Common myeloid progenitor, CD34-positive (primary cell): ENCODE measurements at regions not wholly inside any gene's neighbourhood (a gene's known extent, or its start where the extent isn't known, plus 50 kb on each side); places are given as distances from the start of the nearest gene placed in this dataset.

Experiments
- CTCF ChIA-PET: fragments of 350-600 bp; sonication (Branson Sonifier 250); formaldehyde crosslinking; loops from one replicate; lab custom pipeline; 2021; ENCODE audit warnings: antibody characterized with exemption; lab: Charles Lee
- POLR2A ChIA-PET: fragments of 350-600 bp; sonication (Branson Sonifier 250); formaldehyde crosslinking; loops from one replicate; lab custom pipeline; 2021; ENCODE audit warnings: antibody characterized with exemption; lab: Charles Lee
- DNase-seq, 3 donors: peaks; one replicate each; pipeline versions ENCODE4 v3.0.0 to v3.0.0-alpha.2; 2013
- H3K27ac ChIP-seq, 2 experiments: 1 replicate in 1 of 2; 2 replicates in 1 of 2; pipeline ENCODE4 v1.7.0; 2013; ENCODE audit warnings: inconsistent platforms in 2 of 2, low read length in 2 of 2, mild to moderate bottlenecking in 2 of 2, low read depth in 1 of 2, moderate library complexity in 1 of 2; ENCODE audit not compliant: severe bottlenecking in 2 of 2, insufficient read depth in 1 of 2, poor library complexity in 1 of 2
- H3K27me3 ChIP-seq, 5 experiments: replicated peaks in 2 of 5; 1 replicate in 3 of 5; 2 replicates in 2 of 5; pipeline versions ENCODE4 v1.6.1 to v1.7.0; 2013; ENCODE audit warnings: low read length in 4 of 5, mild to moderate bottlenecking in 2 of 5, moderate library complexity in 2 of 5, inconsistent platforms in 1 of 5; ENCODE audit not compliant: insufficient read depth in 5 of 5, control insufficient read depth in 4 of 5
- H3K36me3 ChIP-seq, 4 experiments: 1 replicate in 2 of 4; 2 replicates in 2 of 4; pipeline versions ENCODE4 v1.6.1 to v1.7.0; 2013; ENCODE audit warnings: low read length in 3 of 4, control low read depth in 1 of 4, mild to moderate bottlenecking in 1 of 4; ENCODE audit not compliant: control insufficient read depth in 4 of 4, insufficient read depth in 4 of 4
- H3K4me1 ChIP-seq, 4 experiments: 1 replicate in 3 of 4; 2 replicates in 1 of 4; pipeline versions ENCODE4 v1.6.1 to v1.7.1; 2013; ENCODE audit warnings: low read length in 3 of 4, mild to moderate bottlenecking in 3 of 4, control low read depth in 1 of 4, inconsistent platforms in 1 of 4, moderate library complexity in 1 of 4; ENCODE audit not compliant: control insufficient read depth in 4 of 4, insufficient read depth in 4 of 4; ENCODE audit errors: control extremely low read depth in 1 of 4
- H3K4me3 ChIP-seq, 7 experiments: 1 replicate in 4 of 7; 2 replicates in 3 of 7; pipeline versions ENCODE4 v1.5.1 to v1.7.0; 2013; ENCODE audit warnings: mild to moderate bottlenecking in 7 of 7, low read length in 6 of 7, moderate library complexity in 6 of 7, inconsistent platforms in 2 of 7, low read depth in 2 of 7, control low read depth in 1 of 7; ENCODE audit not compliant: insufficient read depth in 4 of 7, control insufficient read depth in 1 of 7; ENCODE audit errors: extremely low read depth in 1 of 7
- H3K9me3 ChIP-seq, 5 experiments: 1 replicate in 4 of 5; 2 replicates in 1 of 5; pipeline versions ENCODE4 v1.6.1 to v1.7.1; 2013; ENCODE audit warnings: low read length in 4 of 5, mild to moderate bottlenecking in 2 of 5, inconsistent platforms in 1 of 5, low read depth in 1 of 5, moderate library complexity in 1 of 5; ENCODE audit not compliant: control insufficient read depth in 4 of 5, insufficient read depth in 2 of 5; ENCODE audit errors: control extremely low read depth in 1 of 5
- WGBS: methylation state at CpG from one replicate; pipeline ENCODE4 v1.1.5; 2013; ENCODE audit not compliant: insufficient coverage; 5-methylcytosine and 5-hydroxymethylcytosine counted together

- Histone ChIP-seq H3K27ac (no peak overlapping the region), H3K4me1 (no peaks in the 10 kb centered on the region), H3K9me3 (no peaks in the 10 kb centered on the region), H3K4me3 (no peak overlapping the region), H3K27me3 (peaks cover 0 to 2% (median 0%) of the 10 kb centered on the region in 5 experiments), H3K36me3 (no peaks in the 10 kb centered on the region)
- no peak for DNase-seq
- POLR2A ChIA-PET = no interaction called here
- CTCF ChIA-PET = no interaction called here
- 66% methylated on average over 4 of the region's 11 CpGs for WGBS
These were observed 885.4 kb upstream of the EEF2KMT start for GRCh38 chr16:5982979-5983378.

DNA sequence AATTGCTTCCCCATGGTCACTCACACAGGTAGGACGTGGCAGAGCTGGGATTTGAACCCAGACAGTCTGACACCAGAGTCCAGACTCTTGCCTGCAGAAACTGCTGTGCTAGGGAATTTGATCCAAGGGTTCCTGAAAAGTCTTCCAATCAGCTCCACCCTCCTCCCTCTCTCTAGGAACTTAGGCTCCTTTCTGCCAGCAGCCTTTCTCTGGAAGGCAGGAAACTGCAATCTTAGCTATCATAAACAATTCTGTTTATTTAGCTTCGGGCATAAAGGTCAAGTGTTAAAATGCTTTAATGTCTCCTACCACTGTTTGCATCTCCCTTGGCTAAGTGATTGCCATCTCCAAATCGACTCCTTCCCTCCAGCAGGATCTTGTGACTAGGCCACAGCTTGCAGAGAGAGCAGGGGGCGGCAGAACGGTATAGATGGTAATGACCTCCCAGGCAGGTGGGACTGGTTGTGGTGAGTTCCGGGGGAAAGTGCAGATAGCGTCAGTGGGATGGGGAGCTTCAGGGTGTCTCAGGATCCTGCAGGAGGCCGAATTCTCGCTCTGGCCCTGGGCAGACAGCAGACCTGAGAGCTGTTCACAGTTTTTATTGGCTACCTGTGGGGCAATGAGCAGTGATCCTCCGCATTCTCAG is 882.4 kb upstream of the EEF2KMT start:
- CTCF ChIA-PET = no interaction called here
- Histone ChIP-seq H3K36me3 (no peaks in the 10 kb centered on the region), H3K9me3 (no peaks in the 10 kb centered on the region), H3K4me1 (no peaks in the 10 kb centered on the region), H3K4me3 (no peak overlapping the region), H3K27me3 (peaks cover 0 to 2% (median 0%) of the 10 kb centered on the region in 5 experiments), H3K27ac (no peak overlapping the region)
- no peak for DNase-seq
- WGBS = 17% methylated on average over 7 of the region's 10 CpGs
- POLR2A ChIA-PET = no interaction called here

GRCh38 chr16:5977329-5977728 is 879.7 kb upstream of the EEF2KMT start:
- Histone ChIP-seq H3K36me3 (no peaks in the 10 kb centered on the region), H3K9me3 (no peaks in the 10 kb centered on the region), H3K4me3 (no peak overlapping the region), H3K4me1 (no peaks in the 10 kb centered on the region), H3K27me3 (peaks cover 0 to 2% (median 0%) of the 10 kb centered on the region in 5 experiments), H3K27ac (no peak overlapping the region)
- ChIA-PET POLR2A (no interaction called here), CTCF (no interaction called here)
- 87% methylated on average over 9 of the region's 9 CpGs for whole genome bisulfite sequencing
- DNase-seq = no peak

- ChIA-PET POLR2A (no interaction called here), CTCF (no interaction called here)
- Histone ChIP-seq H3K27ac (no peak overlapping the region), H3K36me3 (no peaks in the 10 kb centered on the region), H3K9me3 (peaks cover 0 to 6% (median 3%) of the 10 kb centered on the region in 5 experiments), H3K4me3 (no peak overlapping the region), H3K27me3 (no peaks in the 10 kb centered on the region), H3K4me1 (no peaks in the 10 kb centered on the region)
- 88% methylated on average over 1 of the region's 1 CpG for WGBS
- no peak for DNase-seq
These were observed 875.2 kb upstream of the EEF2KMT start for GRCh38 chr16:5972747-5973146.

DNA sequence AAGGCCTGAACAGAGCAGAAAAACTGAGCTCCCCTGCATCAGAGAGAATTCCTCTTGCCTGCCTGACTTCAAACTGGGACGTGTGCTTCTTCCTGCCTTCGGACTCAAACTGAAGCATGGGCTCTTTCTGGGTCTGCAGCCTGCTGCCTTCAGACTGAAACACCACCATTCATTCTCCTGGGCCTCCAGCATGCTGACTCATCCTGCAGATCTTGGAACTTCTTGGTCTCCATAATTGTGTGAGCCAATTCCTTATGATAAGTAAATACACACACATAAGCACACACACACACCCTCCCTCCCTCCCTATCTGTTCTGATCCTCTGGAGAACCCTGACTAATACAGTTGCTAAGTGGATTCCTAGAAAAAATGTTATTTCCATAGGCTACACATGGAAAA is 874.3 kb upstream of the EEF2KMT start:
- H3K4me3 ChIP-seq = no peak overlapping the region
- H3K4me1 ChIP-seq = no peaks in the 10 kb centered on the region
- H3K27me3 ChIP-seq = no peaks in the 10 kb centered on the region
- CTCF ChIA-PET = no interaction called here
- H3K36me3 ChIP-seq = no peaks in the 10 kb centered on the region
- no peak for DNase-seq
- POLR2A ChIA-PET = no interaction called here
- H3K27ac ChIP-seq = no peak overlapping the region
- WGBS = 75% methylated on average over 2 of the region's 2 CpGs
- peaks cover 0 to 6% (median 3%) of the 10 kb centered on the region in 5 experiments for H3K9me3 ChIP-seq

GRCh38 chr16:5971106-5971505 is 873.5 kb upstream of the EEF2KMT start:
- Histone ChIP-seq H3K36me3 (no peaks in the 10 kb centered on the region), H3K4me3 (no peak overlapping the region), H3K9me3 (peaks cover 0 to 6% (median 3%) of the 10 kb centered on the region in 5 experiments), H3K4me1 (no peaks in the 10 kb centered on the region), H3K27me3 (no peaks in the 10 kb centered on the region), H3K27ac (no peak overlapping the region)
- peak in 2 of 3 donors; percentile 0 to 9 for DNase-seq
- WGBS = 0% methylated on average over 1 of the region's 2 CpGs
- CTCF ChIA-PET = no interaction called here
- POLR2A ChIA-PET = no interaction called here

GRCh38 chr16:5966004-5966403 is 868.4 kb upstream of the EEF2KMT start:
- H3K4me3 ChIP-seq = no peak overlapping the region
- ChIA-PET POLR2A (no interaction called here), CTCF (no interaction called here)
- DNase-seq = no peak
- peaks cover 0 to 8% (median 2%) of the 10 kb centered on the region in 5 experiments for H3K9me3 ChIP-seq
- no peak overlapping the region for H3K27ac ChIP-seq
- no peaks in the 10 kb centered on the region for H3K36me3 ChIP-seq
- H3K4me1 ChIP-seq = no peaks in the 10 kb centered on the region
- WGBS = 83% methylated on average over 4 of the region's 7 CpGs
- no peaks in the 10 kb centered on the region for H3K27me3 ChIP-seq
